NCI-H2171 treated with DMSO at 0.1 percent for 48 hours (cell line): ENCODE measurements at regions not wholly inside any gene's neighbourhood (a gene's known extent, or its start where the extent isn't known, plus 50 kb on each side); places are given as distances from the start of the nearest gene placed in this dataset.
"Not testable (repeated sequence)": the region's sequence is repeated elsewhere in the genome, so short reads cannot be mapped to it uniquely, and the experiment has no call there.

Experiments
- DNase-seq: peaks from one replicate; lab custom pipeline; 2025; lab: John Stamatoyannopoulos, UW

DNA sequence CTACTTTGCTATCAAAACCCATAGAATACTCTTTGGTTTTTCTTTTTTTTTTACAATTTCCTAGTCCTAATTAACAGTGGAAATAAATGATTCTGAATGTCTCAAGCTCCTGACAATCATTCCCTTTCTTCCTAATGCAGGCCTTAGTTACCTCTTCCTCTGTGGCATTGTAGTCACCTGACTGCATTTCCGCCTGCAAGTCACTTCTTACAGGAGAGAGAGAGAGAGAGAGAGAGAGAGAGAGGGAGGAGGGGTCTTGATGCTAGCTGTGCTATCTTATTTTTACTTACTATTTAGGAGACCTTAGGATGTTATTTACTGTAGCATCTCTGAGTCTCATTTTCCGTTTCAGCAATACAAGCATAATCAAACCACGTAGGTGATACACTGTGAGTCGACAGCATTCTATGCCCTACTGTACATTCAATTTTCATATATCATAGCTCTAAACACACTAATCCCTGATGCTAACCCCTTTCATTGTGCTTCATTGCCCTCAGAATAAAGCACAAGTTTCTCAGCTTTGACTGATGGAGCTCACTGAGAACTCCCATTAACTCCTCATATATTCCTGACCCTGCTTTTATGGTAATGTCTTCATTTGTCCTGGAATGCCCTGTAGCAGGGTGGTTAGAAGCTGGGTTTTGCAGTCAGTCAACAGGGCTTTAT is 1237.3 kb downstream of the XPNPEP1 start:
- no peak for DNase-seq

DNA sequence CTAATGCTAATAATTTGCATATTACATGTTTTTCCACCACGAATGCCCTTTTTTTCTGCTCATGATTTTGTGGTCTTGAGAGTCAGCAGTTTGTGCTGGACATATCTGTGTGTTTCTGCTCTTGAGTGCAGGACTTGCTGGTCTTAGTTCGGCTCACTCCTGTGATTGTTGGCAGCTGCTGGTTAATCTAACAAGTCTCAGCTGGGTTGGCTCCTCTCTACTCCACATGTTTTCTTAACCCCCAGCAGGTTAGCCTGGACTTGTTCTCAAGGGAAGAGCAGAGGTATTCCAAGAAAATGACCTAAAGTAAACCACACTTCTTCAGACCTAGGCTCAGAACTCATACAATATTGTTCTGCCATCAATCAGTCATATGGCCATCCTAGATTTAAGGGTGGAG is 1238.9 kb downstream of the XPNPEP1 start:
- no peak for DNase-seq

DNA sequence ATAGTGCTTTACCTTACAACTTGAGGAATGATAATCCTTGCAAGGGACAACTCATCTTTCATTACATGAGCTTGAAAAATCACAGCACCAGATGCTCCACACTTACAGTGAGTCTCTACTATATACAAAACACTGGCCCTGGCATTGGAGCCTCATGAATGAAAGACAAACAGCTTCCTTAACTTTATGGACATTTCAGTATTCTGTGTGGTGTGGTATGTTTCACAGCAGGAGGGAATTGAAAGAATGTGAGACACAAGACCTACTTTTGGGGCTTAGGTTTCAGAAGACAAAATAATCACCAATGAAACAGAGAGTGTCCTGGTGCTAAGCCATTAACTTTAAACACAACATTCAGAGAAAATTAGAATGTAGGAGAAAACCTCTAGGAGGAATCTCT is 1249.6 kb downstream of the XPNPEP1 start:
- no peak for DNase-seq

DNA sequence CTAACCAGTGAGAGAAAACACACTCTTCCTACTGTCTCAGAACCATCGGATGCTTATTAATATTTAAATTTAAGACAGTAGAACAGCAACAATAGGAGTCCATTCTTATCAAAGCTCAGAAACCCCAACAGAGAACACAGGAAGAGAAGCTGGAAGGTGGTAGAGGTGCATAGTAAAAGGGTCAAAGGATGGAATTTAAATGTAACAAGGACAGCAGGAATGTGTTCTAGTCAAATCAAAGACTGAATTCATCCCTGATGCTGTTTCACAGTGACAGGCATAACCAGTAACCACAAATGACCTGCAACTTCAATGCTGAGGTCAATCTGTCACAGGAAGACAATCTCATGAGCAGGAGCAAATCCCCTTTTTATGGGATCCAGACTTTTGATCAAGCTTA is 1259.7 kb downstream of the XPNPEP1 start:
- no peak for DNase-seq

DNA sequence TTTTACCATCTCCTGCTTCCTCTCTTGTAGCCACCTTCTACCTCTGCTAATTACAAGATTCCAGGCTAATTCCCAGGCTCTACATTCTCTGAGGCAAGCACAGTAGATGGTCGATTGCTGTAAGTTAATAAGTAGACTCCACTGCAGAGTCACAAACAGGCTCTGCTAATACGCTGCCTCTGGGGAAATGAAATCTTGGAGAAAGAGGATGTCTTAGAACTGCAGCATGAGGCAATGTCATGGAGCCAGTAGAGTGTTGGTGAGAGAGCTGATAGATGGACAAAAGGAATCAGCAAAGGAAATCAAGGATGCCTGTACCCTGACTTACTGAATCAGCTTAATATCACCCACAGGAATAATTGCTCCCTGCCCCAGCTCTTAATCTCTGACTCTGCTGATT is 1260.3 kb downstream of the XPNPEP1 start:
- no peak for DNase-seq

DNA sequence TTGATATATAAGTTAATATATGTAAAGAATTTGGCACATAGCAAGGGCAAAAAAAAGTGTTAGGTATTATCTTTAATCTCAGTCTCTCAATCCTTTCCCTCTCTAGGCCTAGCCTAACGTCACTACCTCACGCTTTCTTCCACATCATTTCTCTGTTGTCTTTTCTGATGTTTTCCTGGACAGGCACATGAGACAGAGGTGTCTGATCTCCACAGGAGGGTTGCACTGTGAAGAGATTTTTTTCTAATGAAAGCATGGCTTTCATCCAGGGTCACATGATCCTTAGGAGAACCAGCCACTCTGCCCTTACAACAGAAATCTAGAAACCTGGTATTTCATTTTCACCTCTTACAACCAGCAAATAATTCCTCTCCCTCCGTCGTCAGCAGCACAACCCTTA is 1268.3 kb downstream of the XPNPEP1 start:
- no peak for DNase-seq

DNA sequence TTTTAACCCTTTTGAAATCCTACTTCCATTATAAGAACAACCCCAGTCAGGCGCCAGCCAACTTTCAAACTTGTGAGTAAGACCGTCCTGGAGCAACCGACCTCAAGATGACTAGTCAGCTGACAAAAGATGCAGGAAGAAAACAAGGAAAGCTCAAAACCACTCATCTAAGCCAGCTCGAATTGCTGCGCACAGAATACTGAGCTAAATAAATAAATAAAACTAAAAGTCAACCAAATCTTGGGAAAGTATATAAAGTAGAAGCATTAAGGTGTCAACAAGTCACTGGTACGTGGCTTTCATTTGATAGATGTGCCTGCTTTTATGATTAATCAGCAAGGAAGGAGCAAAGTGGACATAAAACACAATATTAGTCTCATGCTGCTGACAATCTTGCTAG is 1269.8 kb downstream of the XPNPEP1 start:
- DNase-seq = no peak

DNA sequence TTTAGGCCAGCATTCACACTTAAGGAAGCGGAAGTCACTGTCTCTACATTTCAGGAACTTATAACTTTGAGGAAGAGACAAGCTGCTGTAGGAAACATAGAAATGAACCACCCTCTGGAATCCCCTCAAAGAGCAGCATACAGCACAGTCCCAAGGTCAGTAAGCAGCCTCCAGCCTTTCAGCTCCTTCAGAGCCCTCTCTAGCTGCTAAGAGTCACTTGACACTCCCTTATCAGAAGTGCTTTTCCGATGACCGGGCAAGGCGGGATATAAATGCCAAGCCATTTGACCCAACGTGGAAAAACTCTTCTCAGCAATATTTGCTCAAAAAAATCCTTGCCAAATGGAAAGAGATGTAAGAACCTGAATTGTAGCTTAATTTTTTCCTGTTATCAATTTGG is 1284.3 kb downstream of the XPNPEP1 start:
- no peak for DNase-seq

DNA sequence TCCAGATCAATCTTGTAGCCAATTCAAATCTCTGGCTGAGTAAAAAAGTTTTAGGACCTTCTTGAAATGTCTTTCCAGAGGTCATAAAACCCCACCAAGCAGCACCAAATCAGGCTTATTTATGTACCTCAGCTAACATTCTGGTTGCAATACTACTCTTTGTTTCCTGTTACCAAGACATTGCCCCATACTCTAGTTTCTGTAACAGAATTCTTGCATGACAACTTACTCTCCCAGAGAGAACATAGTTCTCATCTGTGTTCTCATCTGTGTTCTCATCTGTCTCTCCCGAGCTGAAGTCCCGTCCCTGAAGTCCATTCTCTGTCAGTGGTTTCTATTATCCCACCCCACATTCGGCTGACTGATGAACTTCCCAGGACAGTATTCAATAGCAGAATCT is 1285.1 kb downstream of the XPNPEP1 start:
- no peak for DNase-seq

DNA sequence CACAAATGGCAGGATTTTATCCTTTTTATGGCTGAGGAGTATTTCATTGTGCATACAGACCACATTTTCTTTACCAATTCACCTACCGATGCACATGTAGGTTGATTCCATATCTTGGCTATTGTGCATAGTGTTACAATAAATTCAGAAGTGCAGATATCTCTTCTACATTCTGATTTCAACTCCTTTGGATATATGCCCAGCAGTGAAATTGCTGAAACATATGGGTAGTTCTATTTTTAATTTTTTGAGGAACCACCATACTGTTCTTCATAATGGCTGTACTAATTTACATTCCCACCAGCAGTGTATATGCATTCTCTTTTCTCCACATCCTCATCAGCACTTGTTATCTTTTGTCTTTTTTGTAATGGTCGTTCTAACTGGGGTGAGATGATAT is 1290.3 kb downstream of the XPNPEP1 start:
- no peak for DNase-seq

DNA sequence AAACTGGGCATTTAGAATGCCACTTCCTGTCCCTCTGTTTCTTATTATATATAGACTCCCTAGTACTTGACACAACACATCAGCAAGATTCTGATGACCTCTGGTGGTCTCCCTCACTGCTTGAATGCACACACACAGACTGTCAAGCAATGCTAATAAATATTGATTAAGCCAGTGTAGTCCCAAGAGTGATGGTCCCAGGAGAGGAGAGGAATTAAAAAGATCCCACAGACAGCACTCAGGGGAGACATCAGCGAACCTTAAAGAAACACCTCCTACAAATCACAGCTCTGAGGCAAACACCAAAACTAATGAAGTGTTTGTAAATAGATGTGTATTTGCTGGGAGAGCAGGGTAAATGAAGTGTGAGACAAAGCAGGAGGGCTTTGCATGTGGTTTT is 1291.2 kb downstream of the XPNPEP1 start:
- DNase-seq = no peak

DNA sequence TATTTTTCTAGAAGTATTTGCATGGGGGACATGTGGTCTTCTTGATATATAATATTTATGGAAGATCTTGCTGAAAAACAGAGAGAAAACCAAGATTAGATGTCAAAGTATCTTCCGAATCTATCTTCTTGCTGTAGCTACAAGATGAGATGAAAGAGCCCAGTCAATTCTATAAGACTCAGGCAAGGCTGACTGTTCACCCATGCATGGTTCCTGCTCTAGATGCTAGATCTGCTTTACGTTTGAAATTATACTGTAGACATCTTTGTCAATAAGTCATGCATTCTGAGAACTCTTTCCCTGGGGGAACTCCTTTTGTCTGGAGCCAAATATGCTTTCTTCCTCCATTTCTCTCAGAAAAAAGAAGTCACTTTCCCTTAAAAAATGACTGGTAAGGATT is 1292.0 kb downstream of the XPNPEP1 start:
- DNase-seq = no peak

DNA sequence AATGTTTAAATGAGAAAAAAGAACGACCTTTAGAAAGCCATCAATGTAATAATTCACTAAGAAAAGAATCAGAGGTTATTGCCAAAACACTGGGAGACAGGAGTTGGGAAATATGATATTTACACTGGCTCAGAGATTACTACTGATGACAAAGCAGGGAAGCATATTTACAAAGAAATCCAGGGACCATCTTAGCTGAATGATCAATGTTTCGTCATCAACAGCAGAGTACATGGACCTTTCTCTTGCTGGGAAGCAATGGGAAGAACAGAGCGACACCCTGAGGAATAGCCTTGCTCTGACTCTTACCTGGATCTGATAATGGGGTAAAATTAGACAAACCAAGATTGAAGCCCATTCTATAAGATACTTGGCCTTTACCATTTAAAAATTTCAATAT is 1293.5 kb downstream of the XPNPEP1 start:
- no peak for DNase-seq

DNA sequence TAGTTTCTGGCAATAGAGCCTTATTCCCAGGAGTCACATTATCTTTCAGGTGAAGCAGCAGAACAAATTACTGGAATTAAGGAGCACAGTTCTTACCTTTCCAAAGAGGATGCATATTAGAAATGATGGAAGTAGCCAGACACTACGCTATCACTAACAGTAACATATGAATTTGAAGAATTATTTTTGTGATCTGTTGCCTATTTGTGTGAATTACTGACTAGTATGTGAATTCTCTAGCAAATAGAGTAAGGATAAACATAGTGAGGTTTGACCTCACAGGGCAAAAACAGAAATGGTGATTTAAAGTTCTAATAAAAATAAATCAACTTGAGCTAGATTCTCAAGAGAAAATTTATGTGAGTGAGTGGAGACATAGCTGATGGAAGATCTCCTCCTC is 1299.3 kb downstream of the XPNPEP1 start:
- no peak for DNase-seq

DNA sequence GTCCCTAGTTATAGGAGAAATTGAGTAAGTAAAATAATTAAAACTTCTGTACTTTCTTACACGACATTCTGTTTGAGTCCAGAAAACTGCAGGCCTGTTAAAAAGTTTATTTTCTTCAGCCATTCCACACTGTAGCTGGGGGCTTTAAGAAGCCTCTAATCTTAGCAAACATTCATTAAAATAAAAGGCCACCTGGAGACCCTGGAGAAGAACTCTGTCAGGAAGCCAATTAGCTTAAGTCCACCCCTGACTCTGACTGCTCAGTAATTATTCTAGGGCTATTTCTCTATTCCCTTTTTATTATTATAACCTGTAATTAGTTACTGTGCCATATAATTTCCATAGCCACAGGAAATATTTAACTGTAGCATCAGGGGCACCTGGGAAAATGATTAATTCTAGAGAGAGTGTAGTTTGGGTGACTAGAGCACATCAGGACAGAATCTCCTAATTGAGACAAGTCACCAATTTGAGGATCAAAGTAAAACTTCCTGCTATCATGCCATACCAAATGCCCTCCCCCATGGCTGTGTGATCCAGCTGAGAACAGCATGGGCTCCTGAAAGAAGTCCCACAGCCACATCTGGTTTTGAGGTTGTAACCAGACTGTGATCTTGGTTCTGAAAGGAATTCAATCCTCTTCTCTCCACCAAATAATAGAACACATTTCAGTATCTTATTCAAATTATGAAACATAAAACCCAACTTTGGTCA is 1302.3 kb downstream of the XPNPEP1 start:
- no peak for DNase-seq

DNA sequence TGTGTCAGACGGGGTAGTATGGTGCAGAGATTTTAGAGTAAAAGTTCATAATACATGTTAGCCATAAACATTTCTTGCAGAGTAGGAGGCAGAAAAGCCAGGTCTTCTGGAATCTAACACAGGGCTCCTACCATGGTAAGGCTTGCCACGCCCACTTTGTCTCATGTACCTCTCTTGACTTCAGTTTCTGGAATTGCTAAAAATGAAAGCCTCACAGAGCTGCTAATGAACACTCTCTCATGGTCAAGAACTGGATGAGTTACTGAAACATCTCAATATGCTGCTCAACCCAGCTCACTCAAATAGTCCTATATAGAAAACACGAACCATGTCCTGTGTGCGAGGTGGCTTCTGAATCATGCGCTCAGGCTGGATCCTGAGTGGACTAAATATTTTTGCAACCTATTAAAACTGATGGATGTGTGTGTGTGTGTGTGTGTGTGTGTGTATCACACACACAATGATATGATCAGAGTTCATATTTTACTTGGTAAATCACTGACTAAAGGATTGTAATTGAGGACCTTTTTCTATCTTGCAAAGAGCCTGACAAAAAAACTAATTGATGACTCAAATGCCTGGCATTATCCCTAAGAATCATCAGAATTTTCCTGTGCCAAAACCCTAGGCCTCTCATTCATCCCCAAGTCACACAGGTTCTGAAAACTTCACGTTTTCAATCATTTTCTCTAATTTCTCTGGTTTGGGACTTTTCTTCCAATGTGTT is 1306.6 kb downstream of the XPNPEP1 start:
- no peak for DNase-seq

DNA sequence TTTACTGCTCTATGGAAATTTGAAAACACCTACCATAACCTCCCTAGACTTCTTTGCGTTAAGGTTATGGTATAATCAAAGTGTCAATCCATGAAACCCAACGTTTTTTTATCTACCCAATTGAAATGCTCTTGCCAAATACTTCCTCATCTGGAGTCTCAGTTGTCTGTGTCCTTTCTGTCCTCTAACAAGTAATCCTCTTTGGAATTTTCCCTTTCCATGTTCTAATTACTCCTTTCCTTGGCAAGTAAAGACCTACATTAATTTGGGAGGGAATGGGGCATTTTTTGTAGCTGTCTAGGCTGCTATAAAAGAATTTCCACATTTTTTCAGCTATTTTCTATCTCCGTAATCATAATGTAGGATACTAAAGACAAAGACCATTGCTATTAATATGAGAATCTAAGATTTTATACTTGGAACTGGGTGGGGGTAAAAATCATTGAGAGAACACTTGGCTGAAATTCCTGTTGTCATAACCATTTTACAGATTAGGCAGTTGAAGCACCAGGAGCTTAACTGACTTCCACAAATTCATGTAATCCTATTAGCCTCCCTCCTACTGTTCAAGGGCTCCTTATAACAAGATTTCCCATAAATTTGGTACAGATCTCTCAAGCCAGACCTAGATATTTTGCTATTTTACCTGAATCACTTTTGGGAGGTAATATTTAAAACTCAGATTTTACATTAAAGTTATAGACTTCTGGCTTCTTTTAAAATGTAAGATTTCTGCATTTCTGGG is 1307.6 kb downstream of the XPNPEP1 start:
- no peak for DNase-seq

DNA sequence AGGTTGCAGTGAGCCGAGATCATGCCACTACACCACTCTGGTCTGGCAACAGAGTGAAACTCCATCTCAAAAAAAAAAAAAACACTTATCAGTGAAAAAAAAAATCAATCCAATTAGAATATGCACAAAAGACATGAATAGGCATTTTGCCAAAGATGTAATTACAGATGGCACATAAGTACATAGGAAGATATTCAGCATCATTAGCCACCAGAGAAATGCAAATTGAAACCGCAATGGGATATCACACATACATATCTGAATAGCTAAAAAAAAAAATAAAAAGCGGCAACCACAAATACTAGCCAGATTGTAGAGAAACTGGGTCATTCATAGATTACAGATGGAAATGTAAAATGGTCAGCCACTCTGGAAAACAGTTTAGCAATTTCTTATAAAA is 1310.8 kb downstream of the XPNPEP1 start:
- no peak for DNase-seq

DNA sequence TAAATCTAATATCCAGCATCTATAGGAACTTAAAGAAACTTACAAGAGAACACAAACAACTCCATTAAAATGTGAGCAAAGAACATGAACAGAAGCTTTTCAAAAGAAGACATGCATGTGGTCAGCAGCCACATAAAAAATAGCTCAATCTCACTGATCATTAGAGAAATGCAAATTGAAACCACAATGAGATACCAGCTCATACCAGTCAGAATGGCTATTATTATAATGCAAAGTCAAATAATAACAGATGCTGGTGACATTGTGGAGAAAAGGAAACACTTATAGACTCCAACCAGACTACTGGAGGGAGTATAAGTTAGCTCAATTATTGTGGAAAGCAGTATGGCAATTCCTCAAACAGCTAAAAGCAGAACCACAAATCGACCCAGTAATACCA is 1314.5 kb downstream of the XPNPEP1 start:
- DNase-seq = no peak

DNA sequence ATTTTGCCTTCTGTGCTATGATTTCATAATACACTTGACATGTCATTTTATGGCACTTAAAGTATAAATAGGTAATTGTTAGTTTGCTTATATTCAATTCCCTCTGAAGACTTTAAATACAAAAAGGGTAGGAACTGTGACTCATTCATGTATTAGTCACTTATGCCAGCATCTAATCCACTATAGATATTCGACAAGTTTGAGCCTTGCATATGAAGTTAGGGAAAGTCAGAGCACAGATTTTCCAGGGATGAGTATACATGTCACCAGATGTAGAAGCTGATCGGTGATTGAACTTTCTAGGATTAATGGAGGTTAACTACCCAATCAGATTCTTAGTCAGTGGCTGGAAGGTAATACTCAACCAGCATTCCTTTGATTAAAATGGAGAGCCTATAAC is 1321.5 kb downstream of the XPNPEP1 start:
- DNase-seq = no peak

DNA sequence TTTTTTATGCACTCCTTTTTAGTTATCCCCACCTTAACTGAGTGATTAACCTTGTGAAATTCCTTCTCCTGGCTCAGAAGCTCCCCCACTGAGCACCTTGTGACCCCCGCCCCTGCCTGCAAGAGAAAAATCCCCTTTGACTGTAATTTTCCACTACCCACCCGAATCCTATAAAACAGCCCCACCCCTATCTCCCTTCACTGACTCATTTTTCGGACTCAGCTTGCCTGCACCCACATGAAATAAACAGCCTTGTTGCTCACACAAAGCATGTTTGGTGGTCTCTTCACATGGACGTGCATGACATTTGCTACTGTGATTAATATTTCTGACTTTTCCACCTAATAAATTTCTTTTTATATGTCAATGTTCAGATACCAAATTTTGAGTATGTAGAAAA is 1322.8 kb downstream of the XPNPEP1 start:
- not testable (repeated sequence) for DNase-seq

DNA sequence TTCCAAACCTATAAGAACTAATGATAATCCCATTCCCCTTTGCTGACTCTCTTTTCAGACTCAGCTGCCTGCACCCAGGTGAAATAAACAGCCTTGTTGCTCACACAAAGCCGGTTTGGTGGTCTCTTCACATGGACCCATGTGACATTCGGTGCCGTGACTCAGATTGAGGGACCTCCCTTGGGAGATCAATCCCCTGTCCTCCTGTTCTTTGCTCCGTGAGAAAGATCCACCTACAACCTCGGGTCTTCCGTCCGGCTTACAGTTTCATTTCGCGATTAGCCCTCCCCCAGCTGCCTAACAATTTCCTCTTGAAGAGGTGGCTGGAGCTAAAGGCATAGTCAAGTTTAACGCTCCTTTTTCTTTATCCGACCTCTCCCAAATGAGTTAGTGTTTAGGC is 1324.0 kb downstream of the XPNPEP1 start:
- not testable (repeated sequence) for DNase-seq

DNA sequence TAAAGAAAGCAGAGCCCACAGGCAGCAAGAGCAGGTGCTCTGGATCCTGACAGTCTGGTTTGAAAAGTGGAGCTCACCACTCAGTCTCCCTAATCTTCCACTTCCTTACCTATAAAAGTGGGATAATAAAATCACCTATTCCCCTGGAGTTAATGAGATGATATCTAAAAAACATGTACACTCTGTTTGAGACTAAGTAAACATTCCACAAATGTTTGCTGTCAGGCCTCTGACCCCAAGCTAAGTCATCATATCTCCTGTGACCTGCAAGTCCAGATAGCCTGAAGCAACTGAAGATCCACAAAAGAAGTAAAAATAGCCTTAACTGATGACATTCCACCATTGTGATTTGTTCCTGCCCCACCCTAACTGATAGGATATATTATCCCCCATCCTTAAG is 1324.5 kb downstream of the XPNPEP1 start:
- no peak for DNase-seq
